ENCODE measurements at regions not wholly inside any gene's neighbourhood (a gene's known extent, or its start where the extent isn't known, plus 50 kb on each side); places are given as distances from the start of the nearest gene placed in this dataset.
"Not testable (repeated sequence)": the region's sequence is repeated elsewhere in the genome, so short reads cannot be mapped to it uniquely, and the experiment has no call there.

GRCh38 chr3:40901796-40902195 lies 297.5 kb upstream of the CTNNB1 start:
- H3K18ac ChIP-seq (ENCODE audit: insufficient read length, low read depth, low read length) = no peak overlapping the region
- H3K27me3 Mint-ChIP-seq (ENCODE audit: low read depth) = no peaks in the 10 kb centered on the region
- H4K91ac ChIP-seq (ENCODE audit: insufficient read length, low read depth, low read length) = no peak overlapping the region
- no peak overlapping the region for H3K27ac ChIP-seq (ENCODE audit: insufficient read length, low read depth, low read length)
- no peak overlapping the region for H4K5ac ChIP-seq (ENCODE audit: insufficient read length, low read depth, low read length)
- peaks cover 3 to 5% (median 3%) of the 10 kb centered on the region in 3 experiments; a peak in 4 of 7 replicates for H3K36me3 Mint-ChIP-seq (ENCODE audit: insufficient read depth in 1 of 3, low read depth in 3 of 3)
- H3K4me3 Mint-ChIP-seq = no peak overlapping the region
- H2BK5ac ChIP-seq (ENCODE audit: insufficient read length, low read length) = no peak overlapping the region
- no peak overlapping the region for H3K4me2 ChIP-seq (ENCODE audit: insufficient read depth, insufficient read length, low read length)
- H3T11ph ChIP-seq (ENCODE audit: low read length) = no peak overlapping the region
- no peak overlapping the region for H3K4ac ChIP-seq (ENCODE audit: low read depth, low read length)
- H3K27ac Mint-ChIP-seq = no peak overlapping the region
- no peak overlapping the region for H4K8ac ChIP-seq (replicated peaks; ENCODE audit: insufficient read length, low read depth, low read length)
- no peaks in the 10 kb centered on the region for H4K20me1 ChIP-seq (ENCODE audit: control insufficient read depth, insufficient read depth, insufficient read length)
- H3K9me3 ChIP-seq (ENCODE audit: control insufficient read depth, low read depth, low read length) = no peaks in the 10 kb centered on the region
- DNase-seq = no peak
- H3K9ac ChIP-seq (ENCODE audit: extremely low read depth, insufficient read length, low read length) = no peak overlapping the region
- H3K23me2 ChIP-seq (ENCODE audit: insufficient read length, low read depth, low read length, poor library complexity, severe bottlenecking) = no peaks in the 10 kb centered on the region
- no peaks in the 10 kb centered on the region for H3K4me1 ChIP-seq (ENCODE audit: insufficient read depth, low read length)
- no peak overlapping the region for H2BK12ac ChIP-seq (ENCODE audit: insufficient read length, low read depth, low read length)
- H3K23ac ChIP-seq (ENCODE audit: insufficient read length, low read depth, low read length) = no peak overlapping the region
- H2BK20ac ChIP-seq (ENCODE audit: low read depth, low read length, poor library complexity, severe bottlenecking) = no peak overlapping the region
- no peaks in the 10 kb centered on the region for H3K79me1 ChIP-seq (ENCODE audit: insufficient read depth, low read depth, low read length, poor library complexity, severe bottlenecking)
- no peaks in the 10 kb centered on the region for H3K79me2 ChIP-seq (ENCODE audit: insufficient read depth, low read length)
- H3K56ac ChIP-seq (ENCODE audit: insufficient read length, low read depth, low read length) = no peak overlapping the region
- no peak overlapping the region for H2AK5ac ChIP-seq (ENCODE audit: insufficient read length, low read length)
- H3K27me3 ChIP-seq (ENCODE audit: insufficient read depth, low read length) = no peaks in the 10 kb centered on the region
- H3K4me1 Mint-ChIP-seq = no peaks in the 10 kb centered on the region
- no peak overlapping the region for H2BK15ac ChIP-seq (ENCODE audit: low read depth, low read length)
- H3K9me3 Mint-ChIP-seq = peaks cover 0 to 6% of the 10 kb centered on the region in 2 experiments; a peak in 3 of 5 replicates
- TF ChIP-seq CTCF (conservative IDR thresholded peaks at IDR 0.05) = no peak
- H2AFZ ChIP-seq (ENCODE audit: low read length) = no peak overlapping the region
- H2BK120ac ChIP-seq (ENCODE audit: low read depth, low read length, poor library complexity, severe bottlenecking) = no peak overlapping the region
- no peak overlapping the region for H3K14ac ChIP-seq (ENCODE audit: insufficient read depth, low read length)

- not testable (repeated sequence) for H2BK5ac ChIP-seq (ENCODE audit: insufficient read length, low read length); H3K23ac ChIP-seq (ENCODE audit: insufficient read length, low read depth, low read length); H3T11ph ChIP-seq (ENCODE audit: low read length); H4K91ac ChIP-seq (ENCODE audit: insufficient read length, low read depth, low read length); H3K79me2 ChIP-seq (ENCODE audit: insufficient read depth, low read length); H3K27me3 Mint-ChIP-seq (ENCODE audit: low read depth); H3K27ac ChIP-seq (ENCODE audit: insufficient read length, low read depth, low read length); H2BK120ac ChIP-seq (ENCODE audit: low read depth, low read length, poor library complexity, severe bottlenecking); H3K9ac ChIP-seq (ENCODE audit: extremely low read depth, insufficient read length, low read length); H3K9me3 Mint-ChIP-seq; H2BK12ac ChIP-seq (ENCODE audit: insufficient read length, low read depth, low read length); H3K4ac ChIP-seq (ENCODE audit: low read depth, low read length); H3K18ac ChIP-seq (ENCODE audit: insufficient read length, low read depth, low read length); H3K36me3 Mint-ChIP-seq (ENCODE audit: insufficient read depth in 1 of 3, low read depth in 3 of 3); H3K14ac ChIP-seq (ENCODE audit: insufficient read depth, low read length); H2BK20ac ChIP-seq (ENCODE audit: low read depth, low read length, poor library complexity, severe bottlenecking); H3K9me3 ChIP-seq (ENCODE audit: control insufficient read depth, low read depth, low read length); H4K20me1 ChIP-seq (ENCODE audit: control insufficient read depth, insufficient read depth, insufficient read length); H2AFZ ChIP-seq (ENCODE audit: low read length); H2AK5ac ChIP-seq (ENCODE audit: insufficient read length, low read length); H3K56ac ChIP-seq (ENCODE audit: insufficient read length, low read depth, low read length); H4K8ac ChIP-seq (replicated peaks; ENCODE audit: insufficient read length, low read depth, low read length); H3K79me1 ChIP-seq (ENCODE audit: insufficient read depth, low read depth, low read length, poor library complexity, severe bottlenecking); H3K23me2 ChIP-seq (ENCODE audit: insufficient read length, low read depth, low read length, poor library complexity, severe bottlenecking); H4K5ac ChIP-seq (ENCODE audit: insufficient read length, low read depth, low read length); H2BK15ac ChIP-seq (ENCODE audit: low read depth, low read length); H3K4me1 ChIP-seq (ENCODE audit: insufficient read depth, low read length); H3K27me3 ChIP-seq (ENCODE audit: insufficient read depth, low read length); DNase-seq
- WGBS (ENCODE audit: extremely low coverage, insufficient read length, low lambda C conversion rate) = no CpG with 5 or more reads among the region's 26 CpGs
- peak overlapping the region; percentile 86 to 90 for H3K4me3 Mint-ChIP-seq
- H3K4me1 Mint-ChIP-seq = peaks cover 3 to 17% of the 10 kb centered on the region in 2 experiments; a peak in 3 of 4 replicates
- H3K4me2 ChIP-seq (ENCODE audit: insufficient read depth, insufficient read length, low read length) = peak overlapping the region; percentile 56
- H3K27ac Mint-ChIP-seq = peak overlapping the region; percentile 66 to 98 (median 94); a peak in 4 of 7 replicates
Observed at GRCh38 chr3:40907907-40908465, 291.3 kb upstream of the CTNNB1 start.

Data from H9 (cell line).